Islet precursor cell (in vitro differentiated cells): ENCODE measurements at regions not wholly inside any gene's neighbourhood (a gene's known extent, or its start where the extent isn't known, plus 50 kb on each side); places are given as distances from the start of the nearest gene placed in this dataset.

Experiments
- DNase-seq: peaks from one replicate; pipeline ENCODE4 v3.0.0-alpha.2; 2018

GRCh38 chr18:8458546-8459215 is 150.6 kb upstream of the RAB12 start:
- no peak for DNase-seq

GRCh38 chr18:8460748-8461147 is 148.5 kb upstream of the RAB12 start:
- DNase-seq = no peak

GRCh38 chr18:8461544-8461943 is 147.7 kb upstream of the RAB12 start:
- no peak for DNase-seq

- DNase-seq = no peak
Measured at GRCh38 chr18:8462651-8463185, 146.5 kb upstream of the RAB12 start.

- DNase-seq = no peak
Measured at GRCh38 chr18:8463791-8464190, 145.4 kb upstream of the RAB12 start.

GRCh38 chr18:8468191-8468590 is 141.0 kb upstream of the RAB12 start:
- DNase-seq = no peak

- DNase-seq = no peak
Measured at GRCh38 chr18:8468921-8469335, 140.3 kb upstream of the RAB12 start.

GRCh38 chr18:8469544-8470130 is 139.6 kb upstream of the RAB12 start:
- DNase-seq = no peak

- peak; percentile 86 for DNase-seq
Measured at GRCh38 chr18:8471372-8471771, 137.9 kb upstream of the RAB12 start.

- no peak for DNase-seq
Measured at GRCh38 chr18:8474661-8475060, 134.6 kb upstream of the RAB12 start.

GRCh38 chr18:8477615-8478014 is 131.6 kb upstream of the RAB12 start:
- no peak for DNase-seq

- DNase-seq = peak; percentile 86
Measured at GRCh38 chr18:8478166-8478967, 130.9 kb upstream of the RAB12 start.

- no peak for DNase-seq
Measured at GRCh38 chr18:8478968-8479370, 130.3 kb upstream of the RAB12 start.

- no peak for DNase-seq
Measured at GRCh38 chr18:8479789-8480188, 129.4 kb upstream of the RAB12 start.

- DNase-seq = peak; percentile 81
Measured at GRCh38 chr18:8480506-8481328, 128.5 kb upstream of the RAB12 start.

GRCh38 chr18:8484951-8485350 is 124.3 kb upstream of the RAB12 start:
- DNase-seq = peak; percentile 22

GRCh38 chr18:8489761-8490160 is 119.5 kb upstream of the RAB12 start:
- no peak for DNase-seq

GRCh38 chr18:8491516-8491915 is 117.7 kb upstream of the RAB12 start:
- no peak for DNase-seq

- no peak for DNase-seq
Measured at GRCh38 chr18:8493141-8493540, 116.1 kb upstream of the RAB12 start.

- no peak for DNase-seq
Measured at GRCh38 chr18:8496186-8496585, 113.1 kb upstream of the RAB12 start.

GRCh38 chr18:8498905-8499304 is 110.3 kb upstream of the RAB12 start:
- DNase-seq = no peak

GRCh38 chr18:8499810-8500675 is 109.2 kb upstream of the RAB12 start:
- no peak for DNase-seq
